CD8-positive, alpha-beta memory T cell (primary cell): ENCODE measurements at regions not wholly inside any gene's neighbourhood (a gene's known extent, or its start where the extent isn't known, plus 50 kb on each side); places are given as distances from the start of the nearest gene placed in this dataset.
"Not testable (repeated sequence)": the region's sequence is repeated elsewhere in the genome, so short reads cannot be mapped to it uniquely, and the experiment has no call there.

Experiments used
- CTCF ChIA-PET: fragments of 350-600 bp; sonication (Branson Sonifier 250); formaldehyde crosslinking; loops from one replicate; lab custom pipeline; 2021; ENCODE audit warnings: antibody characterized with exemption; lab: Charles Lee
- POLR2A ChIA-PET: fragments of 350-600 bp; sonication (Branson Sonifier 250); formaldehyde crosslinking; loops from one replicate; lab custom pipeline; 2021; ENCODE audit warnings: antibody characterized with exemption; lab: Charles Lee
- DNase-seq, 5 donors: peaks; one replicate each; pipeline versions ENCODE4 v3.0.0 to v3.0.0-alpha.2; 2020 to 2022; ENCODE audit warnings: mixed read lengths in 1 of 5
- H3K27ac ChIP-seq: one replicate; pipeline ENCODE4 v1.7.0; 2013; ENCODE audit warnings: low read depth, mild to moderate bottlenecking, low read length, moderate library complexity
- H3K27me3 ChIP-seq: 2 replicates; pipeline ENCODE4 v1.7.0; 2013; ENCODE audit warnings: low read length, mild to moderate bottlenecking; ENCODE audit not compliant: insufficient read depth, poor library complexity, severe bottlenecking
- H3K36me3 ChIP-seq: 2 replicates; pipeline ENCODE4 v1.7.0; 2013; ENCODE audit warnings: mild to moderate bottlenecking, low read length, moderate library complexity; ENCODE audit not compliant: insufficient read depth
- H3K4me1 ChIP-seq: 2 replicates; pipeline ENCODE4 v1.7.0; 2013; ENCODE audit warnings: mild to moderate bottlenecking, low read length, moderate library complexity; ENCODE audit not compliant: insufficient read depth
- H3K4me3 ChIP-seq: 2 replicates; pipeline ENCODE4 v1.7.0; 2013; ENCODE audit warnings: mild to moderate bottlenecking, low read length
- H3K9me3 ChIP-seq: 2 replicates; pipeline ENCODE4 v1.7.0; 2013; ENCODE audit warnings: mild to moderate bottlenecking, low read length
- H3K27ac Mint-ChIP-seq, 8 donors: one replicate each; pipeline ENCODE4 v1.8.0; 2020 to 2021; ENCODE audit warnings: mixed read lengths in 8 of 8, mild to moderate bottlenecking in 6 of 8, inconsistent platforms in 3 of 8, moderate library complexity in 3 of 8
- H3K27me3 Mint-ChIP-seq, 2 donors: one replicate each; pipeline ENCODE4 v1.8.0; 2020 to 2021; ENCODE audit warnings: mixed read lengths in 2 of 2, mild to moderate bottlenecking in 1 of 2, moderate library complexity in 1 of 2
- H3K36me3 Mint-ChIP-seq, 3 donors: one replicate each; pipeline ENCODE4 v1.8.0; 2020 to 2021; ENCODE audit warnings: mixed read lengths in 3 of 3, inconsistent platforms in 1 of 3, mild to moderate bottlenecking in 1 of 3
- H3K4me1 Mint-ChIP-seq, 3 donors: one replicate each; pipeline ENCODE4 v1.8.0; 2020 to 2021; ENCODE audit warnings: mixed read lengths in 3 of 3, inconsistent platforms in 1 of 3, mild to moderate bottlenecking in 1 of 3
- H3K4me3 Mint-ChIP-seq, 7 donors: one replicate each; pipeline ENCODE4 v1.8.0; 2020 to 2021; ENCODE audit warnings: mixed read lengths in 7 of 7, mild to moderate bottlenecking in 6 of 7, moderate library complexity in 4 of 7, inconsistent platforms in 2 of 7
- H3K9me3 Mint-ChIP-seq, 5 donors: one replicate each; pipeline ENCODE4 v1.8.0; 2020 to 2022; ENCODE audit warnings: mixed read lengths in 5 of 5, mild to moderate bottlenecking in 3 of 5, moderate library complexity in 2 of 5, inconsistent platforms in 1 of 5

DNA sequence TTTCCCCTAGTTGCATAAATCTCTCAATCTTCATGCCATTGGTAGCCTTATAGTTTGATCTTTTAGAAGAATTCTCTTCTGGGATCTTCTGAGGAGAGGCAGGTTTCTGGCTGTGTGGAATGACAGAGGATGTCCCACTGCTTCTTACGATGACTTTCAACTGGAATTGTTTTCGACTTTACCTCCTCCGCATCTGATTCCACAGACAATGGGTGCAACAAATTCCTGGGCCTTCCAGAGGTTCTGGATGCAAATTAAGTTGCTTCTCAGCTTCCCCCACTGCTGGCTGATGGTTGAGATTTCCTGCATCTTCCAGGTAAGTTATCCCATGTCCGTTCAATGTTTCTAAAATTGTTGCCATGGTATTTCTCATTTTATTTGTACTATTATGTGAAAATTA lies 142.3 kb upstream of the TSC22D1 start:
- H3K36me3 ChIP-seq, result no peaks in the 10 kb centered on the region
- CTCF ChIA-PET, result no interaction called here
- DNase-seq, result no peak

DNA sequence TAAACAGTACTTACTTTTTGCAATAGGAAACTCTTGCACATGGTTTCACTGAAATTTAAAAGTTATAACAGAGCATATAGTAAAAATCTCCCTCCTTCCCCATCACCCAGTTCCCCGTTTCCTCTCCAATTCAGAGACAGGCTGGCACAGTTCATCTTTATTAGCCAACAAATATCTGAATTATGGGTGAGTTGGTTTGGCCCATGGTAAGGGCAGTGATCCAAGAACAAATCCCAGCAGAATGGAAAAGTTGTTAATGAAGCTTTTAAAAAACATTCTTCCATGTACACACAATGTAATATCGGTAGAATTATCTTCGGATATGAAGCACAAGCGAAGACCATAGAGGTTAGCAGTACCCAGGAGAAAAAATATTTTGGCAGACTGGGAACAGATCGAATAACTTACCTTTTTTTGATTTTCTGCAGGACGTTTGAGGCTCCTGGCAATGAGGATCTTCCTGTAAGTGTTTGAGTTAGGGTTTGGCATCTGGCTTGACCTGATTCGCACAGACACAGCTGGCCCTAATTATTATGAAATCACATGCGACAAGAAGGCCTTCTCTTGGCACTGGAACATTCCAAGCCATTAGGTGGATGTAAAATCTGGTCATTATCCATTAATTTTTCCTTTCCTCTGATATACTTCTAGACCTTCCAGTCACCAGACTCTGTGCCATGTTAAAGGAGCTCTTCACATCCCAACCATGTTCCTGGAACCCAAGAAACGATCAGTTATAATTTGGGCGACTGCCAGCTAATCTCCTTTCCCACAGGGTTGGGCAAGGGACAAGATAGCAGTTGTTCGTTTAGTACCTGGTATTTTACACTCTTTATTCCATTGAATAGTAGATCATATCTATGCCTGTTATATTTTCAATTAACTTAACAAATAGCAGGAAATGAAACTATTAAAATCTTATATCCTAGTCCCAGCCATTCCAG lies 139.4 kb upstream of the TSC22D1 start:
- no peak overlapping the region for H3K4me3 Mint-ChIP-seq
- H3K9me3 Mint-ChIP-seq, result no peaks in the 10 kb centered on the region
- POLR2A ChIA-PET, result no interaction called here
- Histone ChIP-seq H3K4me1 (no peaks in the 10 kb centered on the region), H3K27me3 (no peaks in the 10 kb centered on the region), H3K9me3 (no peaks in the 10 kb centered on the region), H3K4me3 (no peak overlapping the region), H3K36me3 (no peaks in the 10 kb centered on the region), H3K27ac (no peak overlapping the region)
- no peak for DNase-seq
- no peak overlapping the region for H3K27ac Mint-ChIP-seq
- H3K27me3 Mint-ChIP-seq, result peaks cover 0 to 11% of the 10 kb centered on the region in 2 donors
- CTCF ChIA-PET, result interaction anchor here (0.6 kb wide), 1 partner anchor 8 kb away, joined by 3 read pairs; no protein-coding TSS in a partner anchor
- no peaks in the 10 kb centered on the region for H3K36me3 Mint-ChIP-seq
- H3K4me1 Mint-ChIP-seq, result no peaks in the 10 kb centered on the region

More for the DNA sequence above, 142.3 kb upstream of the TSC22D1 start:
- Histone ChIP-seq H3K4me1 (no peaks in the 10 kb centered on the region), H3K27me3 (no peaks in the 10 kb centered on the region), H3K27ac (no peak overlapping the region), H3K4me3 (no peak overlapping the region), H3K9me3 (no peaks in the 10 kb centered on the region)
- Mint-ChIP-seq H3K4me1 (no peaks in the 10 kb centered on the region), H3K4me3 (no peak overlapping the region), H3K27me3 (peaks cover 2 to 13% of the 10 kb centered on the region in 2 donors), H3K36me3 (no peaks in the 10 kb centered on the region), H3K9me3 (no peaks in the 10 kb centered on the region), H3K27ac (no peak overlapping the region)
- POLR2A ChIA-PET, result no interaction called here

DNA sequence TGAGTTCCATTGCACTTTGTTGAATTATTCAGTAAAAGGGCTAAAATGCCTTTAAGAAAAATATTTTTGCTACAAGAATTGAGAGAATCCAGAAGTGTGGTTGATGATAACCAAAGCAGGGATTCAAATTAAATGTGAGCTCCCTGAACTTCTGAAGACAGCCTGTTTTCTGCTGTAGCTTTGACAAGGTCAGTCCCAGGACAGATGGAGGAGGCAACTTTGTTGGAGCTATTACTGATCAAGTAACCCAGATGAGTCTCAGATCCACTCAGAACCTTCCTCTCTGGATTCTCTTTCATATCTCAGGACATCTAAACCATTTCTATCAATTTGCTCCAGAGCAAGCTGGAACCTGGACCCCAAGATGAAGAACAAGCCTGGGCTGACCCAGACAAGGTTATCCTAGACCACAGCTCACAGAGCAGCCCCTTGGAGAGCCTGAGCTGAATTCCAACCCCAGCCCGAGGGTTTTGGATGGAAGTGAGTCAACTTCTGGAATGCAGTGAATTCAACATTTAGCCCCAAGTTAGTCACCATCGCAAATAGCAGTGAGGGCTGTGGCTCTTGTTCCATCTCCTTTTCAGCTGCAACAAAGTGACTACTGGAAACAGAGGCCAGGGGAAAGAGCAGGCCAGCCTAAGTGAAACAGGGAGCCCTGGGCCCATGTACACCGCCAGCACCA lies 137.8 kb upstream of the TSC22D1 start:
- Histone ChIP-seq H3K9me3 (no peaks in the 10 kb centered on the region), H3K4me3 (no peak overlapping the region), H3K36me3 (no peaks in the 10 kb centered on the region), H3K4me1 (no peaks in the 10 kb centered on the region), H3K27ac (no peak overlapping the region), H3K27me3 (no peaks in the 10 kb centered on the region)
- H3K4me3 Mint-ChIP-seq, result no peak overlapping the region
- no peak for DNase-seq
- POLR2A ChIA-PET, result no interaction called here
- H3K27me3 Mint-ChIP-seq, result peaks cover 0 to 16% of the 10 kb centered on the region in 2 donors
- H3K9me3 Mint-ChIP-seq, result no peaks in the 10 kb centered on the region
- H3K27ac Mint-ChIP-seq, result no peak overlapping the region
- no peaks in the 10 kb centered on the region for H3K4me1 Mint-ChIP-seq
- no peaks in the 10 kb centered on the region for H3K36me3 Mint-ChIP-seq
- CTCF ChIA-PET, result no interaction called here

DNA sequence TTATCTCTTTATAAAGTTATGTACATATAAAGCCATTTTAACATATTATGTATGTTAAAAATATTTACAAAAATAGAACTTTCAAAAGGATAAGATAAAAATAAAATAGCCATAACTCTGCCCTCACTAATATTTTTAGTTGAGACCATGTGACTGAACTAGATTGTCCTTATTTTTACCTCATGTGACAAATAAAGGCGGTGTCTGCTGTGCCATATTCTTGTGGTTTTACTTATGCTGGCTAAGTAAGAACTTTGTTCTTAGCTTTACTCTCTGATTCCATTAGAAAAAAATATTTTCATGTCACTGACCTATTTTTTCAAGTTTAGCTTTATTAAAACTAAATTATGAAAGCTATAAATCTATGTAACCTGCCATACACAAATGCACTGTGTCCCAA lies 135.6 kb upstream of the TSC22D1 start:
- H3K4me1 ChIP-seq, result no peaks in the 10 kb centered on the region
- no peaks in the 10 kb centered on the region for H3K9me3 ChIP-seq
- Mint-ChIP-seq H3K9me3 (no peaks in the 10 kb centered on the region), H3K27ac (no peak overlapping the region), H3K27me3 (peaks cover 0 to 22% of the 10 kb centered on the region in 2 donors), H3K4me3 (no peak overlapping the region), H3K4me1 (no peaks in the 10 kb centered on the region), H3K36me3 (no peaks in the 10 kb centered on the region)
- DNase-seq, result no peak
- POLR2A ChIA-PET, result no interaction called here
- no peak overlapping the region for H3K27ac ChIP-seq
- H3K27me3 ChIP-seq, result no peaks in the 10 kb centered on the region
- H3K4me3 ChIP-seq, result no peak overlapping the region
- no peaks in the 10 kb centered on the region for H3K36me3 ChIP-seq
- CTCF ChIA-PET, result no interaction called here

DNA sequence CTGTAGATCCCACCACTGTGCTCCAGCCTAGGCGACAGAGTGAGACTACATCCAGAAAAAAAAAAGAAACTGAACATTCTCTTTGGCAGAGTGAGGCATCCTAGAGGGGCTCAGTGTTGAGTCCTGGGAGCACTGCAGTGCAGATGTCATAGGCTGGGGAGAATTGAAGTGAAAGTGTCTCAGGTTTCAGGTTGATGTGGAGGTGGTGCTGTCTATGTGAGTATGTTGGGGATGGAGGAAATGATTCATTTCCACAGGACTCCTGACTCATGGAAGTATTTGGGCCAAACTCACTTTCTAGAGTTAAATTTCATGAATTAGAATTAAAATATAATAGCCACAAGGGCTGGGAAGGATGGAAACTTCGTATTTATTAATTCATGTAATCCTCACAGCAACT lies 134.4 kb upstream of the TSC22D1 start:
- POLR2A ChIA-PET, result no interaction called here
- Mint-ChIP-seq H3K36me3 (no peaks in the 10 kb centered on the region), H3K27ac (no peak overlapping the region), H3K4me1 (no peaks in the 10 kb centered on the region), H3K27me3 (peaks cover 0 to 25% of the 10 kb centered on the region in 2 donors), H3K9me3 (no peaks in the 10 kb centered on the region), H3K4me3 (no peak overlapping the region)
- Histone ChIP-seq H3K4me3 (no peak overlapping the region), H3K27me3 (no peaks in the 10 kb centered on the region), H3K9me3 (no peaks in the 10 kb centered on the region), H3K4me1 (no peaks in the 10 kb centered on the region), H3K27ac (no peak overlapping the region), H3K36me3 (no peaks in the 10 kb centered on the region)
- CTCF ChIA-PET, result no interaction called here
- DNase-seq, result no peak

DNA sequence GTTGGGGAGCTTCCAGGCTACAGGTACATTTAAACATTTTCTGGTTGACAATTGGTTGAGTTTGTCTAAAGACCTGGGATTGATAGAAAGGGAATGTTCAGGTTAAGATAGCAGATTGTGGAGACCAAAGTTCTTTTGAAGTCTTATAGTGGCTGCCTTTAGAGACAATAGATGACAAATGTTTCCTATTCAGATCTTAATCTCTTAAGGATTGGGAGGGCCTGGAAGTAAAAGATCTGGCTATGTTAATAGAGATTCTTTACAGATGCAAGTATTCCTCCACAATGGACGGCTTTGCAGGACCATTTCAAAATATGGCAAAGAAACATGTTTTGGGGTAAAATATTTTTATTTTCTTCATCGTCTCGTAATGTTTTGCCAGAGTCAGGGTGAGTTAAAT lies 128.7 kb upstream of the TSC22D1 start:
- H3K4me1 ChIP-seq, H3K27me3 ChIP-seq, H3K27ac Mint-ChIP-seq, H3K9me3 ChIP-seq, POLR2A ChIA-PET, H3K27ac ChIP-seq, H3K36me3 ChIP-seq, H3K36me3 Mint-ChIP-seq, H3K9me3 Mint-ChIP-seq, H3K4me3 ChIP-seq, DNase-seq, CTCF ChIA-PET, H3K4me3 Mint-ChIP-seq, H3K4me1 Mint-ChIP-seq: not testable (repeated sequence)
- H3K27me3 Mint-ChIP-seq, result peaks cover 6 to 16% of the 10 kb centered on the region in 2 donors

DNA sequence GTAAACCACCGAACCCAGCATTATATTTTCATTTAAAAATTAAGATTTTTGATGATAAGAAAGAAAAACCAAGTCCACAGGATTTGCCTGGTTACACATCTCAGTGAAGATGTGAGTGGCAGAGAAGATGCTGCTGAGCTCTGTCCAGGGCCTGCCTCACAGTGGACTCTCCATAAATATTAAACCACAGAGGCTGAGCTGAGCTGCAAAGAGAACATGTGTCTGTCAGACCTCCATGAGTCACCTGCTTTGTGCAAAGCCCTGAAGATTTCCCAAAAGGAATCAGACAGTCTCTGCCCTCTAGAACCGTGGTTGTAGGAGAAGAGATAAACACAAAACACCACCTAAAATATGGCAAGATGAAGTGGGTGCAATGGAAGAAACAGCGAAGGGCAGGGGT lies 127.2 kb upstream of the TSC22D1 start:
- no peak overlapping the region for H3K4me3 Mint-ChIP-seq
- no peak for DNase-seq
- Histone ChIP-seq H3K27me3 (no peaks in the 10 kb centered on the region), H3K27ac (no peak overlapping the region), H3K4me1 (no peaks in the 10 kb centered on the region), H3K9me3 (no peaks in the 10 kb centered on the region), H3K36me3 (no peaks in the 10 kb centered on the region), H3K4me3 (no peak overlapping the region)
- POLR2A ChIA-PET, result no interaction called here
- CTCF ChIA-PET, result no interaction called here
- H3K9me3 Mint-ChIP-seq, result no peaks in the 10 kb centered on the region
- H3K4me1 Mint-ChIP-seq, result no peaks in the 10 kb centered on the region
- no peaks in the 10 kb centered on the region for H3K36me3 Mint-ChIP-seq
- no peak overlapping the region for H3K27ac Mint-ChIP-seq
- peaks cover 6 to 13% of the 10 kb centered on the region in 2 donors for H3K27me3 Mint-ChIP-seq

DNA sequence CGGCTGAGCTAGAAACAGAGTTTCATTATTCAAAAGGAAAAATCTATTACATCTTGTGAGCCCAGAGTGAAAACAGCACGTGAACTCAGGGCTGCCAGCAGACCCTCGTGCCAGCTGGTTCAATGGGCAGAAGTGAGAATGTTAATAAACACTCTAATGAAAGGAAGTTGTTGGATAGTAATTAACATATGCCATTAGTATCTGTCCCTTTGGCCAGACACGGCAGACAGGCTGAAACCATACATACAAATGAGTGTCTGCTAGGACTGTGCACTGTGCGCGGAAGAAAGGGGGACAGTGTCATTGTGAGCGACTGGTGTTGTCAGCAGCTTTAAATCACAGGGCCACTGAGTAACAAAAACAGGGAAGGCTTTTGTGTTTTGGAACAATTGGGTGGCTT lies 121.9 kb upstream of the TSC22D1 start:
- no peaks in the 10 kb centered on the region for H3K36me3 Mint-ChIP-seq
- no peaks in the 10 kb centered on the region for H3K4me1 Mint-ChIP-seq
- no peaks in the 10 kb centered on the region for H3K36me3 ChIP-seq
- no peak overlapping the region for H3K4me3 ChIP-seq
- no peak overlapping the region for H3K27ac ChIP-seq
- CTCF ChIA-PET, result no interaction called here
- no peak overlapping the region for H3K27ac Mint-ChIP-seq
- H3K4me3 Mint-ChIP-seq, result no peak overlapping the region
- H3K9me3 Mint-ChIP-seq, result peaks cover 0 to 2% (median 0%) of the 10 kb centered on the region in 5 donors
- H3K27me3 Mint-ChIP-seq, result peaks cover 6 to 14% of the 10 kb centered on the region in 2 donors
- no peaks in the 10 kb centered on the region for H3K4me1 ChIP-seq
- no peak for DNase-seq
- no peaks in the 10 kb centered on the region for H3K27me3 ChIP-seq
- POLR2A ChIA-PET, result no interaction called here
- no peaks in the 10 kb centered on the region for H3K9me3 ChIP-seq
